ENCODE measurements at regions not wholly inside any gene's neighbourhood (a gene's known extent, or its start where the extent isn't known, plus 50 kb on each side); places are given as distances from the start of the nearest gene placed in this dataset.
A peak's percentile ranks its signal among the peaks of the same experiment; 100 is the strongest.

GRCh38 chr4:163631288-163631687 is 136.8 kb downstream of the TMA16 start:
- H3K9me3 ChIP-seq (ENCODE audit: control insufficient read depth in 2 of 2, insufficient read depth in 1 of 2, low read depth in 1 of 2, low read length in 1 of 2): no peaks in the 10 kb centered on the region
- no peaks in the 10 kb centered on the region for H3K36me3 ChIP-seq (ENCODE audit: control insufficient read depth in 3 of 3, insufficient read depth in 2 of 3, low read depth in 1 of 3, low read length in 3 of 3)
- H3K4me1 ChIP-seq (ENCODE audit: control insufficient read depth in 3 of 3, insufficient read depth in 2 of 3, low read depth in 1 of 3, low read length in 2 of 3): no peaks in the 10 kb centered on the region
- H3K27me3 ChIP-seq (ENCODE audit: control insufficient read depth in 3 of 3, insufficient read depth in 3 of 3, low read length in 3 of 3): no peaks in the 10 kb centered on the region
- FAIRE-seq: no peak
- no peak overlapping the region for H3K4me3 ChIP-seq (ENCODE audit: low read depth in 1 of 3, low read length in 3 of 3)
- 81 to 91% (median 84%) methylated on average over 6 of the region's 6 CpGs for WGBS, 3 donors
- DNase-seq: no peak
- H3K27ac ChIP-seq (ENCODE audit: low read depth in 1 of 3, low read length in 2 of 3): no peak overlapping the region

GRCh38 chr4:163638909-163639308 is 144.4 kb downstream of the TMA16 start:
- no peak for FAIRE-seq
- H3K36me3 ChIP-seq (ENCODE audit: control insufficient read depth in 3 of 3, insufficient read depth in 2 of 3, low read depth in 1 of 3, low read length in 3 of 3): no peaks in the 10 kb centered on the region
- H3K4me1 ChIP-seq (ENCODE audit: control insufficient read depth in 3 of 3, insufficient read depth in 2 of 3, low read depth in 1 of 3, low read length in 2 of 3): no peaks in the 10 kb centered on the region
- no peak for DNase-seq
- no peaks in the 10 kb centered on the region for H3K27me3 ChIP-seq (ENCODE audit: control insufficient read depth in 3 of 3, insufficient read depth in 3 of 3, low read length in 3 of 3)
- H3K4me3 ChIP-seq (ENCODE audit: low read depth in 1 of 3, low read length in 3 of 3): no peak overlapping the region
- no peaks in the 10 kb centered on the region for H3K9me3 ChIP-seq (ENCODE audit: control insufficient read depth in 2 of 2, insufficient read depth in 1 of 2, low read depth in 1 of 2, low read length in 1 of 2)
- no peak overlapping the region for H3K27ac ChIP-seq (ENCODE audit: low read depth in 1 of 3, low read length in 2 of 3)

GRCh38 chr4:163649557-163650091 is 155.1 kb downstream of the TMA16 start:
- peaks cover 0 to 8% of the 10 kb centered on the region in 2 donors for H3K9me3 ChIP-seq (ENCODE audit: control insufficient read depth in 2 of 2, insufficient read depth in 1 of 2, low read depth in 1 of 2, low read length in 1 of 2)
- no peak overlapping the region for H3K27ac ChIP-seq (ENCODE audit: low read depth in 1 of 3, low read length in 2 of 3)
- no peaks in the 10 kb centered on the region for H3K4me1 ChIP-seq (ENCODE audit: control insufficient read depth in 3 of 3, insufficient read depth in 2 of 3, low read depth in 1 of 3, low read length in 2 of 3)
- FAIRE-seq: no peak
- no peak for DNase-seq
- H3K4me3 ChIP-seq (ENCODE audit: low read depth in 1 of 3, low read length in 3 of 3): no peak overlapping the region
- no peaks in the 10 kb centered on the region for H3K27me3 ChIP-seq (ENCODE audit: control insufficient read depth in 3 of 3, insufficient read depth in 3 of 3, low read length in 3 of 3)
- no peaks in the 10 kb centered on the region for H3K36me3 ChIP-seq (ENCODE audit: control insufficient read depth in 3 of 3, insufficient read depth in 2 of 3, low read depth in 1 of 3, low read length in 3 of 3)
- 76 to 81% (median 81%) methylated on average over 1 of the region's 1 CpG for WGBS, 3 donors

DNA sequence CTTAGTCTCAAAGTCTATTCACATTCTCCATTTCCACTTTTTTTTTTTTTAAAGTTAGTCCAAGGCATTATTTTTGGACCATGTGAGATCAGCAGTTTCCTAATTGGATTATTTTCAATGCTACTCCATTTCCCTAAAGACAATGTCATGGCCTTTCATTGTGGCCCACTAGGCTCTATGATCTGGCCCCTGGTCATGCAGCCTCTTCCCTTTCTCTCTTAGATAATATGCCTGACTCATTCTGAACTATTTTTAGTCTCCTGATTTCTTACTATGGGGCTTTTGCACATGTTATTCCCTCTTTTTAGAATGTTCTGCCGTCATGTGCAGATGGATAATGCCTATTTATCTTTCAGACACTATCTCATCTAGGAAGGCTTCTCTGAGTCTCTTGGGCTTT is 157.3 kb downstream of the TMA16 start:
- 68 to 82% (median 75%) methylated on average over 1 of the region's 1 CpG for WGBS, 3 donors
- H3K36me3 ChIP-seq (ENCODE audit: control insufficient read depth in 3 of 3, insufficient read depth in 2 of 3, low read depth in 1 of 3, low read length in 3 of 3): no peaks in the 10 kb centered on the region
- no peak overlapping the region for H3K4me3 ChIP-seq (ENCODE audit: low read depth in 1 of 3, low read length in 3 of 3)
- no peaks in the 10 kb centered on the region for H3K27me3 ChIP-seq (ENCODE audit: control insufficient read depth in 3 of 3, insufficient read depth in 3 of 3, low read length in 3 of 3)
- no peak overlapping the region for H3K27ac ChIP-seq (ENCODE audit: low read depth in 1 of 3, low read length in 2 of 3)
- no peak for FAIRE-seq
- DNase-seq: no peak
- no peaks in the 10 kb centered on the region for H3K9me3 ChIP-seq (ENCODE audit: control insufficient read depth in 2 of 2, insufficient read depth in 1 of 2, low read depth in 1 of 2, low read length in 1 of 2)
- H3K4me1 ChIP-seq (ENCODE audit: control insufficient read depth in 3 of 3, insufficient read depth in 2 of 3, low read depth in 1 of 3, low read length in 2 of 3): no peaks in the 10 kb centered on the region

- no peaks in the 10 kb centered on the region for H3K9me3 ChIP-seq (ENCODE audit: control insufficient read depth in 2 of 2, insufficient read depth in 1 of 2, low read depth in 1 of 2, low read length in 1 of 2)
- 73 to 79% (median 74%) methylated on average over 2 of the region's 2 CpGs for WGBS, 3 donors
- no peaks in the 10 kb centered on the region for H3K27me3 ChIP-seq (ENCODE audit: control insufficient read depth in 3 of 3, insufficient read depth in 3 of 3, low read length in 3 of 3)
- H3K4me1 ChIP-seq (ENCODE audit: control insufficient read depth in 3 of 3, insufficient read depth in 2 of 3, low read depth in 1 of 3, low read length in 2 of 3): no peaks in the 10 kb centered on the region
- DNase-seq (no peak), FAIRE-seq (no peak)
- H3K27ac ChIP-seq (ENCODE audit: low read depth in 1 of 3, low read length in 2 of 3): no peak overlapping the region
- no peak overlapping the region for H3K4me3 ChIP-seq (ENCODE audit: low read depth in 1 of 3, low read length in 3 of 3)
- no peaks in the 10 kb centered on the region for H3K36me3 ChIP-seq (ENCODE audit: control insufficient read depth in 3 of 3, insufficient read depth in 2 of 3, low read depth in 1 of 3, low read length in 3 of 3)
Measured at GRCh38 chr4:163654621-163655020, 160.1 kb downstream of the TMA16 start.

DNA sequence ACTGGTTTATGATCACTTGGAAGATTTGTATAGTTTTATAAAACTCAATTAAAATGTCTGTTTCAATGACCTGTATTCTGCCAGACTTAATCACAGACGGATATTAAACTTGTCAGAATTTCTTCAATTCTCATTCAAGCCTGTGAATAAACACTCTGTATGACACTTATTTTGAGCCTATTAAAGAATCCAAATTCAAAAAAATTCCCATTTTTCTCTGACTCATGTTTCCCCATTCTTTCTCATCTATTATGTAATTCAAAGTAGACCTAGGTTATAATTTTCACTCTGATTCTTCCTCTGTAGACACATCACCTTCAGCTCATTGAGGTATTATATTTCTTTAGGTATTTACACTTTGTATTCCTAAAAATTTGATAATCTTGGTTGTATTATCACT is 166.1 kb downstream of the TMA16 start:
- no peak overlapping the region for H3K27ac ChIP-seq (ENCODE audit: low read depth in 1 of 3, low read length in 2 of 3)
- H3K4me3 ChIP-seq (ENCODE audit: low read depth in 1 of 3, low read length in 3 of 3): no peak overlapping the region
- WGBS, 3 donors: 87 to 90% (median 87%) methylated on average over 1 of the region's 1 CpG
- DNase-seq (no peak), FAIRE-seq (no peak)
- H3K4me1 ChIP-seq (ENCODE audit: control insufficient read depth in 3 of 3, insufficient read depth in 2 of 3, low read depth in 1 of 3, low read length in 2 of 3): no peaks in the 10 kb centered on the region
- no peaks in the 10 kb centered on the region for H3K9me3 ChIP-seq (ENCODE audit: control insufficient read depth in 2 of 2, insufficient read depth in 1 of 2, low read depth in 1 of 2, low read length in 1 of 2)
- no peaks in the 10 kb centered on the region for H3K27me3 ChIP-seq (ENCODE audit: control insufficient read depth in 3 of 3, insufficient read depth in 3 of 3, low read length in 3 of 3)
- no peaks in the 10 kb centered on the region for H3K36me3 ChIP-seq (ENCODE audit: control insufficient read depth in 3 of 3, insufficient read depth in 2 of 3, low read depth in 1 of 3, low read length in 3 of 3)

- Histone ChIP-seq H3K36me3 (ENCODE audit: control insufficient read depth in 3 of 3, insufficient read depth in 2 of 3, low read depth in 1 of 3, low read length in 3 of 3) (no peaks in the 10 kb centered on the region), H3K4me3 (ENCODE audit: low read depth in 1 of 3, low read length in 3 of 3) (no peak overlapping the region), H3K9me3 (ENCODE audit: control insufficient read depth in 2 of 2, insufficient read depth in 1 of 2, low read depth in 1 of 2, low read length in 1 of 2) (no peaks in the 10 kb centered on the region), H3K27ac (ENCODE audit: low read depth in 1 of 3, low read length in 2 of 3) (no peak overlapping the region), H3K27me3 (ENCODE audit: control insufficient read depth in 3 of 3, insufficient read depth in 3 of 3, low read length in 3 of 3) (no peaks in the 10 kb centered on the region), H3K4me1 (ENCODE audit: control insufficient read depth in 3 of 3, insufficient read depth in 2 of 3, low read depth in 1 of 3, low read length in 2 of 3) (no peaks in the 10 kb centered on the region)
- DNase-seq: no peak
- no peak for FAIRE-seq
- 44 to 46% (median 46%) methylated on average over 6 of the region's 6 CpGs for WGBS, 3 donors
Measured at GRCh38 chr4:163662768-163663167, 168.3 kb downstream of the TMA16 start.

DNA sequence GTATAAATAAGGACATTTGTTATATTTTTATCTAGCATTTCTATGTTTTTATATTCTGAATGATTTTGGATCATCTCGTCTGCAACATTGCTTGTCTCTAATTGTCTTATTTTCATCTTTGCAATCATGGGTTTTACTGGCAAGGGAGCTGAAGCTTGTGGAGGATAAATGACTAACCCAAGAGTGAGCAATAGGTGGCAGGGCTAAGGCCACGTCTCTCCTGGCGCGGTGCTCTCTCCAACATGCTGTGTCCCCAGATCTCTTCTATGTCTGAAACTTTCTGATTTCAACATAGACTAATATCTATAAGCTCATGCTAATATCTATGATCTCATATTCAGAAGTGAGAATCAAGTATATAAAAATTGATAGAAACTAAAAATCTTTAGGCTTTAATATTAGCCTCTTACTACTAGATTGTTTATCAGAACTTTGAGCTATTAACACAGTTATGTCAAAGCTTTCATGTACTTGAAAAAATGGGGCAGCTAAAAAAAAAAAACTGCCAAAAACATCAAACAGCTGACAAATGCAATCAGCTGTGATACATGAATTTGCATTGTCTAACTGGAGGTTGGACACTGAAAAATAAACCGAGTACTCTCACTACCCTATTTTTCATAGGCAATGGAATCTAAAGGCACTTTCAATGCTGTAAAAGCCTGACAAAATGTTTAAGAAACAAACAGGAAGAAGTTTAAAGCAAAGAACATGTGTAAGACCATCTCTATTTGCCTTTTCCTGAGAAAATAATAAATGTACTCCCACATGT is 169.2 kb downstream of the TMA16 start:
- H3K4me1 ChIP-seq (ENCODE audit: control insufficient read depth in 3 of 3, insufficient read depth in 2 of 3, low read depth in 1 of 3, low read length in 2 of 3): no peaks in the 10 kb centered on the region
- H3K4me3 ChIP-seq (ENCODE audit: low read depth in 1 of 3, low read length in 3 of 3): no peak overlapping the region
- WGBS, 3 donors: 70 to 74% (median 70%) methylated on average over 5 of the region's 5 CpGs
- no peaks in the 10 kb centered on the region for H3K36me3 ChIP-seq (ENCODE audit: control insufficient read depth in 3 of 3, insufficient read depth in 2 of 3, low read depth in 1 of 3, low read length in 3 of 3)
- FAIRE-seq: no peak
- H3K9me3 ChIP-seq (ENCODE audit: control insufficient read depth in 2 of 2, insufficient read depth in 1 of 2, low read depth in 1 of 2, low read length in 1 of 2): no peaks in the 10 kb centered on the region
- DNase-seq: no peak
- H3K27ac ChIP-seq (ENCODE audit: low read depth in 1 of 3, low read length in 2 of 3): peak overlapping the region in 1 of 3 donors; percentile 62
- no peaks in the 10 kb centered on the region for H3K27me3 ChIP-seq (ENCODE audit: control insufficient read depth in 3 of 3, insufficient read depth in 3 of 3, low read length in 3 of 3)

GRCh38 chr4:163665101-163665500 is 170.6 kb downstream of the TMA16 start:
- Histone ChIP-seq H3K27me3 (ENCODE audit: control insufficient read depth in 3 of 3, insufficient read depth in 3 of 3, low read length in 3 of 3) (no peaks in the 10 kb centered on the region), H3K9me3 (ENCODE audit: control insufficient read depth in 2 of 2, insufficient read depth in 1 of 2, low read depth in 1 of 2, low read length in 1 of 2) (no peaks in the 10 kb centered on the region), H3K4me1 (ENCODE audit: control insufficient read depth in 3 of 3, insufficient read depth in 2 of 3, low read depth in 1 of 3, low read length in 2 of 3) (no peaks in the 10 kb centered on the region), H3K36me3 (ENCODE audit: control insufficient read depth in 3 of 3, insufficient read depth in 2 of 3, low read depth in 1 of 3, low read length in 3 of 3) (no peaks in the 10 kb centered on the region), H3K27ac (ENCODE audit: low read depth in 1 of 3, low read length in 2 of 3) (no peak overlapping the region), H3K4me3 (ENCODE audit: low read depth in 1 of 3, low read length in 3 of 3) (no peak overlapping the region)
- FAIRE-seq: no peak
- no peak for DNase-seq
- WGBS, 3 donors: 87 to 94% (median 88%) methylated on average over 2 of the region's 2 CpGs

Measured in small intestine (tissue), 7 donors.